OCI-LY1 (cell line): ENCODE measurements at regions not wholly inside any gene's neighbourhood (a gene's known extent, or its start where the extent isn't known, plus 50 kb on each side); places are given as distances from the start of the nearest gene placed in this dataset.

Experiments
- EZH2 ChIP-seq: fragments of 200-600 bp; sonication (generic), shearing (Covaris generic); IDR thresholded peaks from 2 replicates; pipeline ENCODE4 v1.8.0; 2017; ENCODE audit warnings: borderline replicate concordance, mixed run types, mild to moderate bottlenecking, antibody characterized with exemption, low read length, moderate library complexity, mixed read lengths
- TF ChIP-seq, protein P1 (sequence below): fragments of 200-600 bp; sonication (generic), shearing (Covaris generic); IDR thresholded peaks from 2 replicates; pipeline ENCODE4 v1.5.1; 2017; ENCODE audit warnings: mild to moderate bottlenecking, antibody characterized with exemption, low read length, moderate library complexity, mixed read lengths

DNA sequence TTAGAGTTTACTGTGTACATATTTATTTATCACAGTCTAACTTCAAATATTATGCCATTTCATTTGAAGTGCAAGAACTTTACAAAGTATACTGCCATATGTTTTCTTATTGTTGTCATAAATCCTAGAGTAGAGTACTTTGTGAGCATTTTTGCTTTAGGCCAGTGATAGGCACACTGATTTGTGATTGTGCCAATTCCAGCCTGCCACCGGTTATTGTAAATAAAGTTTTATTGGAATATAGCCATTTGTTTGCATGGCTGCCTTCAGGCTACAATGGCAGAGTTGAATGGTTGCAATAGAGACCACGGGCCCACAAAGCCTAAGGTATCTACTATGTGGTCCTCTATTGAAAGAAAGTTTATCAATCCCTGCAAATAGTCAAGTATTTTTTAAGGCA is 175.8 kb upstream of the GALNT2 start:
- TF ChIP-seq, protein P1, sequence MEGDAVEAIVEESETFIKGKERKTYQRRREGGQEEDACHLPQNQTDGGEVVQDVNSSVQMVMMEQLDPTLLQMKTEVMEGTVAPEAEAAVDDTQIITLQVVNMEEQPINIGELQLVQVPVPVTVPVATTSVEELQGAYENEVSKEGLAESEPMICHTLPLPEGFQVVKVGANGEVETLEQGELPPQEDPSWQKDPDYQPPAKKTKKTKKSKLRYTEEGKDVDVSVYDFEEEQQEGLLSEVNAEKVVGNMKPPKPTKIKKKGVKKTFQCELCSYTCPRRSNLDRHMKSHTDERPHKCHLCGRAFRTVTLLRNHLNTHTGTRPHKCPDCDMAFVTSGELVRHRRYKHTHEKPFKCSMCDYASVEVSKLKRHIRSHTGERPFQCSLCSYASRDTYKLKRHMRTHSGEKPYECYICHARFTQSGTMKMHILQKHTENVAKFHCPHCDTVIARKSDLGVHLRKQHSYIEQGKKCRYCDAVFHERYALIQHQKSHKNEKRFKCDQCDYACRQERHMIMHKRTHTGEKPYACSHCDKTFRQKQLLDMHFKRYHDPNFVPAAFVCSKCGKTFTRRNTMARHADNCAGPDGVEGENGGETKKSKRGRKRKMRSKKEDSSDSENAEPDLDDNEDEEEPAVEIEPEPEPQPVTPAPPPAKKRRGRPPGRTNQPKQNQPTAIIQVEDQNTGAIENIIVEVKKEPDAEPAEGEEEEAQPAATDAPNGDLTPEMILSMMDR, result no peak
- TF ChIP-seq EZH2, result no peak
